Body of pancreas (tissue), 4 donors: ENCODE measurements at regions not wholly inside any gene's neighbourhood (a gene's known extent, or its start where the extent isn't known, plus 50 kb on each side); places are given as distances from the start of the nearest gene placed in this dataset.
"Not testable (repeated sequence)": the region's sequence is repeated elsewhere in the genome, so short reads cannot be mapped to it uniquely, and the experiment has no call there.

Experiments used
- CTCF ChIP-seq, 7 experiments: fragments of 450-650 bp in 4 of 7; fragments of 200-600 bp in 3 of 7; sonication (generic) in 3 of 7; IDR thresholded peaks; one replicate each; pipeline ENCODE4 v1.5.1; 2016 to 2019; ENCODE audit warnings: antibody characterized with exemption in 7 of 7
- POLR2A ChIP-seq, 3 donors: fragments of 450-650 bp; IDR thresholded peaks; one replicate each; pipeline ENCODE4 v1.6.1; 2016; ENCODE audit warnings: antibody characterized with exemption in 3 of 3, mild to moderate bottlenecking in 2 of 3

- not testable (repeated sequence) for TF ChIP-seq CTCF, POLR2A (IDR thresholded peaks at IDR 0.05)
These were observed 110.0 kb upstream of the FBXO28 start for GRCh38 chr1:224003896-224004295.
